ENCODE measurements at regions not wholly inside any gene's neighbourhood (a gene's known extent, or its start where the extent isn't known, plus 50 kb on each side); places are given as distances from the start of the nearest gene placed in this dataset.

DNA sequence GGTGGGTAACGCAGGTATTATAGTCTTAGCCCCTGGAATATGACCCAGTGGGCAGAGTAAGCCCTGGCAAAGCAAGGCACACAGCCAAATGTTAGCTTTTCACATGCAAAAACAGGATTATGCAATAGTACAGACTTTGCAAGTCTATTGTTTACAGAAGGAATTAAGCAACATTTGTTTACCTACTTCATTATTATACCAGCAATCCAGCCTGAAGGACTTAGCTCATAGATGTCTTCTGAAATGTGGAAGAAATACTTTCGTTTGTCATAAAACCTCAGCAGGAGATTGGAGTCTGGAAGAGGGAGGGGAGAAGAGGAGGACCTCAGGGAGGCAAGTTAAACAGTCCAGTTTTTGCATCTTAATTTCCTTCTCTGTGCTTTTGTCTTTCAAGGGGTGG lies 226.7 kb upstream of the CENPE start:
- TF ChIP-seq ARNT (IDR thresholded peaks at IDR 0.05) (no peak), SUZ12 (IDR thresholded peaks at IDR 0.05) (no peak), TARDBP (IDR thresholded peaks at IDR 0.05) (no peak), FOXM1 (IDR thresholded peaks at IDR 0.05; ENCODE audit: borderline replicate concordance) (no peak), SP1 (IDR thresholded peaks at IDR 0.05) (no peak), ZNF384 (IDR thresholded peaks at IDR 0.05) (no peak), ELF4 (IDR thresholded peaks at IDR 0.05) (no peak), FOXK2 (IDR thresholded peaks at IDR 0.05) (no peak), CTBP1 (IDR thresholded peaks at IDR 0.05; ENCODE audit: borderline replicate concordance) (no peak), L3MBTL2 (conservative IDR thresholded peaks at IDR 0.05) (no peak)

Data from HEK293T (cell line).